GM20431 (cell line): ENCODE measurements at regions not wholly inside any gene's neighbourhood (a gene's known extent, or its start where the extent isn't known, plus 50 kb on each side); places are given as distances from the start of the nearest gene placed in this dataset.

Source experiments
- in situ Hi-C: fragments of 300-500 bp; cut with MseI, MboI; formaldehyde crosslinking; loops from one replicate; pipeline ENCODE4 v1.15.0; 2020; ENCODE audit warnings: low sequenced_read_pairs; ENCODE audit not compliant: unreplicated experiment

- in situ Hi-C loops, result loop anchor here (25.0 kb wide), 1 partner anchor 188 kb away; no protein-coding TSS in a partner anchor
These were observed 235.1 kb downstream of the RRAGC start for GRCh38 chr1:38624336-38625039.

GRCh38 chr1:38623529-38623928 lies 236.0 kb downstream of the RRAGC start:
- in situ Hi-C loops, result loop anchor here (25.0 kb wide), 1 partner anchor 189 kb away; no protein-coding TSS in a partner anchor

DNA sequence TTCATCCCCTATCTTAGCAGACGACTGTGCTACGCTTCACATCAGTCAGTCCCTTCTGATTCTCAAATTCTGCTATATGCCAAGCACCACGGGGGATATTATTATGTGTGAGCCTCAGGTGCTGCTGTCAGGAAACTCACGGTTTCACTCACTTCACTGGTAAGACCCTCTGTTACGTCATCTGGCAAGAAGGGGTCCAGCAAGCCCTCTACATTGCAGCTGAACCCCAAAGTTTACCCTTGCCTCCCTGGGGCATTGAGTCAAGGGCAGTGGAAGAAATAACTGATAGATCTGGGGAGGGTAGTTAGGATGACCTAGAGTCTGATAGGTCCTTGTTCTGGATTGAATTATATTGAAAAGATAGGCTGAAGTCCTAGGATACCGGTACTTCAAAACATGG lies 237.4 kb downstream of the RRAGC start:
- in situ Hi-C loops, result loop anchor here (25.0 kb wide), 1 partner anchor 190 kb away; no protein-coding TSS in a partner anchor

GRCh38 chr1:38616846-38617245 lies 242.7 kb downstream of the RRAGC start:
- in situ Hi-C loops, result loop anchor here (25.0 kb wide), 1 partner anchor 195 kb away; no protein-coding TSS in a partner anchor

- in situ Hi-C loops, result loop anchor here (25.0 kb wide), 1 partner anchor 197 kb away; no protein-coding TSS in a partner anchor
These were observed 243.9 kb downstream of the RRAGC start for GRCh38 chr1:38615680-38616079.

DNA sequence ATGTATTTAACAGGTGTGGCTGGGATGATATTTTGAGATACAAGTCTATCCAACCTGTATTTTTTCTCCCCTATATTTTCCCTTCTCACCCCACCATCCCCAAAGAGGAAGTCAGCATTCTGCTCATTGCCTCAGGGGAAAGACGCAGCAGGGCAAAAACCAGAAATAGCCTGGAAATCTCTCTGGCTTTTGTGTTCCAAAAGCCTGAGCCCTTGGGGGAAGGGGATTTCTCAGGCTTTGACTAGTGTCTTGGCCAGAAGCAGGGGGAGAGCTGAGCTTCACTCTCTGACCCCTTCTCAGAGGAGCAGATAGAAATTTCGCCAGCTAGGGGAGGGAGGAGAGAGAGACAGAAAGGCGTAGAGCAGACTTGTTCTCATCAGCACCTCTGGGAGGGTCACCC lies 244.7 kb downstream of the RRAGC start:
- in situ Hi-C loops, result loop anchor here (25.0 kb wide), 1 partner anchor 197 kb away; no protein-coding TSS in a partner anchor

GRCh38 chr1:38613996-38614395 lies 245.6 kb downstream of the RRAGC start:
- in situ Hi-C loops, result loop anchor here (25.0 kb wide), 1 partner anchor 198 kb away; no protein-coding TSS in a partner anchor

DNA sequence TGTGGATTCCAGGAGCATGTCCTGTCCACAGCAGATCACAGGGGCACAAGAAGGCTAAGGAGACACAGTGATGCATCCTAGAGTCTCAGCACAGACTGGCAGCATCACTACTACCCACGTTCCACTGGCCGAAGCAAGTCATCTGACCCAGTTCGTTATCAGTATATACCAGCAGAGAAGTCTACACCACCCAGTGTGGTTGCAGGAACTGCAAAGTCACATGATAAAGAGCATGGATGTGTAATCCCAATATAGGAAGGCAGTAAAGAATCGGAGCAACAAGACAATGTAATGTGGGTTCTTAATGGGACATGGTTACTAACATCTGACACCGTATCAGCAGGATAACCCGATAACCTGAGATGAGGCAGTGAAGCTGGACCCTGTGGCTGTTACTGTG lies 246.6 kb downstream of the RRAGC start:
- in situ Hi-C loops, result loop anchor here (25.0 kb wide), 1 partner anchor 199 kb away; no protein-coding TSS in a partner anchor

DNA sequence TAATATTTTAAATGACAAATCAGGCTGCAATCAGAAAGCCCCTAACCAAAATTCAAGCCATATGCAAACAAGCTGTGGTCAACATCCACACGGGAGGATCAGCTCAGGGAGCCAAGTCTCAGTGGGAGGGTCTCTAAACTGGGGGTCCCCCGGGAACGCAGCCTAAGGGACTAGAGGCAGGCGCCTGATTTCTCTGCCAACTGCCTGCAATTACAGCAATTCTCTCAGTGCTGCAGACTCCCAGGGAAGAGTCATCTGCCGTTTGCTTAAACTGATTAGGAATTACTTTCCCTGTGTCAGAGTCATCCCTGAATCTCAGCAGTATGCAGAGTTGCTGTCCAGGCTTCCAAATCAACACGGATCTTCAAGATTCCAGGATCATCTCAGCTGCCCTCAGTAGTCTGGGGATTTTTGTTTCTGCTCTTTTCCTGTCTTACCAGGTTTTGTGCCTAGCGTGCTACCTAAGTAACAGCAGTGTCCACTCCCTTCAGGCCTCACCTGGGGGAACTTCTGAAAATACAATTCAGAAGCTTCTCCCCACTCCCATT lies 247.8 kb downstream of the RRAGC start:
- in situ Hi-C loops, result loop anchor here (25.0 kb wide), 1 partner anchor 201 kb away; no protein-coding TSS in a partner anchor

- in situ Hi-C loops, result loop anchor here (25.0 kb wide), 1 partner anchor 203 kb away; no protein-coding TSS in a partner anchor
These were observed 250.2 kb downstream of the RRAGC start for GRCh38 chr1:38609166-38610025.

DNA sequence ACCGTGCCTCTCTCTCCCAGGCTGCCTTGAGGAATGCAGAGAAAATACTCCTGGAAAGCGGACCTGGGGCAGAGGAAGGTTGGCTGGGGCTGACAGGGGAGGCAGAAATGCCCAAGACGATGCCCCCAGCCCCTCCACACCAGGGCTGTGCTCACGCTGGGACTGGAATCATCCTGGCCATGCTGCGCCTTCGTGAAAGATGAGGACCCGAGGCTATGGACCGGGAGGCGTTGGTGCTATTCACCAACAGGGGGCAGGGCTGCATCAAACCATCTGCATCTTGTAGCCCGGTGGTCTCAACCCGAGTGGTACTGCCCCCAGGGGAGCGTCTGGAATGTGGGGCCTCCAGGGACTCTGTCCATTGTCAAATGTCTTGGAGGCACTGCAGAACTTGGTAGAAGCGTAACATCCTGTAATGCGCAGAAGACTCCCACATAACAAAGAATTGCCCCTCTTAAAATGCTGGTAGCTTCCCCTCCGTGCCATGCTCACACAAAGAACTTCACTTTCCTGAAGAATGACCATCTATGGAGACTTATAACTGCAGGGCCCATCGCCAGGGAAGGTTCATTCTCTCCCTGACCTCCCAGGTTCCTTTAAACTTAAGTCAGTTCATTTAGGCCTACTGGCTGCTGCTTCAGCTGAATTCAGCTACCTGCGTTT lies 251.2 kb downstream of the RRAGC start:
- in situ Hi-C loops, result loop anchor here (25.0 kb wide), 1 partner anchor 204 kb away; no protein-coding TSS in a partner anchor

- in situ Hi-C loops, result loop anchor here (25.0 kb wide), 1 partner anchor 205 kb away; no protein-coding TSS in a partner anchor
These were observed 252.0 kb downstream of the RRAGC start for GRCh38 chr1:38607526-38607925.

- in situ Hi-C loops, result loop anchor here (25.0 kb wide), 1 partner anchor 207 kb away; no protein-coding TSS in a partner anchor
These were observed 254.5 kb downstream of the RRAGC start for GRCh38 chr1:38605063-38605462.

DNA sequence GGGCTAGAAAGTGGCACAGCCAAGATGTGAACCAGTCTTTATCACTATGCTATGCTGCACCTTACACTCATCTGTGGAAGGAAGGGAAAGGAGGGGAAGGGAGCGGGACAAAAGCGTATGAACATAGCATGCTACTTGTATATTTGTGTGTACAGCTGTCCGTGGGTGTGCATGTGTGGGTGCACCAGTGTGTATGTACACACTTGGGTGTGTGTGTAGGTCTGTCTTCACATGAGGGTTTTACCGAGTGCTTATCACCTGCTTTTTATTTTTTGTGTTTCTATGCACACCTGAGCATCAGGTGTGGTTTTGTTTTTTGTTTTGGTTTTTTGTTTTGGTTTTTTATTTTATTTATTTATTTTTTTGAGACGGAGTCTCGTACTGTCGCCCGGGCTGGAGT lies 255.7 kb downstream of the RRAGC start:
- in situ Hi-C loops, result loop anchor here (25.0 kb wide), 1 partner anchor 208 kb away; no protein-coding TSS in a partner anchor

DNA sequence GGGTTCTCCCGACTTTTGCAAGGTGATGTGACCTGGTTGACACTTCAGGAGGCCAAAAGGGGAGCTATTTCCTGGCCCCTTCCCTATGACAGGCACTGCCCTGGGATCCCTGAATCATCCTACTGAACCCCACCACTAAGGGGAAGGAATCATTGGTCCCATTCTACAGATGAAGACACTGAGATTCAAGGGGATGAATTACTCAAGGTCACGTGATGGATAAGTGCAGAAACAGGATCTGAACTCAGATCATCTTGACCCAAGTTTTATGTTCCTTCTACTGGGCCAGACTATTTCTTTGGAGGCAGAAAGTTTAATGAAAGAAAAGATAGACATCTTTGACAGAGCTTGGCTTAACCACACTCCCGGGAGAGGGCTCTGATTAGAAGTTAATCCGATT lies 258.7 kb downstream of the RRAGC start:
- in situ Hi-C loops, result loop anchor here (25.0 kb wide), 1 partner anchor 211 kb away; no protein-coding TSS in a partner anchor

DNA sequence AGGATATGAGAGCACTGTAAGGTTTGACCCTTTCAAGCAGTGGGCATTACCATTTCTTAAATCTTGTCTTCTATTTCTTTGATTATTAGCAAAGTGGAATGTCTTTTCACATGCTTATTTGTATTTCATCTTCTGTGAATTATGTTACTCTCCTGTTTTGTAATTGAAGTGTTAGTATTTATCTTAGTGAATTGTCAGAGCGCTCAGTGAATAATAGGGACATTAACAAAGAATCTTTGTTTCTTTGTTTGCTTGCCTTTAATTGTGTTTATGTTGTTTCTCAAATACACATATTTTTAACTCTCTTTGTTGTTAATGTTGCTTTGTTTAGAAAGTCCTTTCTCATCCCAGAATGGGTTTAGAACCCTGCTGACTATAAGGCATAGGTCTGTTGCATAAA lies 259.3 kb downstream of the RRAGC start:
- in situ Hi-C loops, result loop anchor here (25.0 kb wide), 1 partner anchor 212 kb away; no protein-coding TSS in a partner anchor

DNA sequence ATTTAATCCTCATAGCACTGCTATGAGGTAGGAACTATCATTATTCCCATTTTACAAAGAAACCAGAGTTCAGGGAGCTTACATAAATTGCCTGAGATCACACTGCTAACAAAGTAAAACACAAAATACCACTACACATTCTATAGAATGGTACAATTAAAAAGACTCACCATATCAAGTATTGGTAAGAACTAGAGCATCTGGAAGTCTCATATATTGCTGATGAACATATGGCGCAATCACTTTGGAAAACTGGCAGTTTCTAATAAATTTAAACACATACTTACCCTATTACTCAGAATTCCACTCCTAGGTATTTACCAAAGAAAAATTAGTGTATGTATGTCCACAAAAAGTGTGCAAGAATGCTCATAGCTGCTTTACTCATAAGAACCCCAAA lies 261.5 kb downstream of the RRAGC start:
- in situ Hi-C loops, result no loop called here

DNA sequence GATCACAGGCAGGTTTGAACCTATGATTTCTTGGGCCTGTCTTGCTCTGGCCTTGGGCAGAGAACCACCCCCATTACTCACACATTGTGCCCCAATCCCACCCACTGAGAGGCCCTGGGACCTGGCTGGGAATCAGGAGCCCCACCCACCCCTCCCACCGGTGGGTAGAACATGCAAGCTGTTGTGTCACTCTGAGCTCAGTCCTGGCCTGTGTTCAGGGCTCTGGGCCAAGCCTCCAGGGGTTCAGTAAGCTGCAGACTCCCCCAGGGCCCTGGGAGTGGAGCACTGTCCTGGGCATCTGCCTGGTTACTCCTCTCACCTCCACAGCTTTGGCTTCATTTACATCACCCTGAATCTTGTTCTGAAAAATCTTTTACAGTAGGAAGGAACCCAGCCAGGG lies 270.5 kb downstream of the RRAGC start:
- in situ Hi-C loops, result no loop called here

- in situ Hi-C loops, result no loop called here
These were observed 271.8 kb downstream of the RRAGC start for GRCh38 chr1:38587766-38588165.
